ENCODE measurements at regions not wholly inside any gene's neighbourhood (a gene's known extent, or its start where the extent isn't known, plus 50 kb on each side); places are given as distances from the start of the nearest gene placed in this dataset.

- Mint-ChIP-seq H3K4me3 (ENCODE audit: unreplicated experiment) (no peak overlapping the region), H3K36me3 (ENCODE audit: insufficient read depth, unreplicated experiment) (no peaks in the 10 kb centered on the region), H3K4me1 (ENCODE audit: low read depth, unreplicated experiment) (peaks cover 4% of the 10 kb centered on the region), H3K27me3 (ENCODE audit: insufficient read depth, unreplicated experiment) (no peaks in the 10 kb centered on the region), H3K9me3 (ENCODE audit: unreplicated experiment) (no peaks in the 10 kb centered on the region), H3K27ac (ENCODE audit: unreplicated experiment) (no peak overlapping the region)
- ChIA-PET CTCF (no interaction called here), POLR2A (no interaction called here)
- intact Hi-C loops (cut with micrococcal nuclease; ENCODE audit: unreplicated experiment), result no loop called here
- TF ChIP-seq CTCF (IDR thresholded peaks at IDR 0.05; ENCODE audit: insufficient read depth in 1 of 2, low read depth in 1 of 2, low read length in 1 of 2, severe bottlenecking in 1 of 2, unreplicated experiment in 1 of 2), result no peak
- H3K4me1 ChIP-seq, result no peaks in the 10 kb centered on the region
- H3K9me3 ChIP-seq, result no peaks in the 10 kb centered on the region
- H3K36me3 ChIP-seq (ENCODE audit: control insufficient read depth, insufficient read depth, low read length), result no peaks in the 10 kb centered on the region
- BruUV-seq (replicated peaks), result no TSS peak
- no peaks in the 10 kb centered on the region for H3K27me3 ChIP-seq (replicated peaks; ENCODE audit: control insufficient read depth, insufficient read depth, low read length)
- H3K4me3 ChIP-seq (ENCODE audit: low read depth, low read length), result no peak overlapping the region
- no peak for DNase-seq
These were observed 273.9 kb downstream of the GADD45G start for GRCh38 chr9:89878687-89879086.

- no TSS peak for BruUV-seq (replicated peaks)
- CTCF ChIA-PET, result no interaction called here
- POLR2A ChIA-PET, result no interaction called here
- H3K4me3 ChIP-seq (ENCODE audit: low read depth, low read length), result no peak overlapping the region
- H3K4me1 ChIP-seq, result no peaks in the 10 kb centered on the region
- H3K9me3 Mint-ChIP-seq (ENCODE audit: unreplicated experiment), result no peaks in the 10 kb centered on the region
- no peak for DNase-seq
- H3K4me1 Mint-ChIP-seq (ENCODE audit: low read depth, unreplicated experiment), result peaks cover 4% of the 10 kb centered on the region
- no peaks in the 10 kb centered on the region for H3K27me3 ChIP-seq (replicated peaks; ENCODE audit: control insufficient read depth, insufficient read depth, low read length)
- TF ChIP-seq CTCF (IDR thresholded peaks at IDR 0.05; ENCODE audit: insufficient read depth in 1 of 2, low read depth in 1 of 2, low read length in 1 of 2, severe bottlenecking in 1 of 2, unreplicated experiment in 1 of 2), result no peak
- no peaks in the 10 kb centered on the region for H3K36me3 ChIP-seq (ENCODE audit: control insufficient read depth, insufficient read depth, low read length)
- no peaks in the 10 kb centered on the region for H3K9me3 ChIP-seq
- intact Hi-C loops (cut with micrococcal nuclease; ENCODE audit: unreplicated experiment), result no loop called here
- no peaks in the 10 kb centered on the region for H3K27me3 Mint-ChIP-seq (ENCODE audit: insufficient read depth, unreplicated experiment)
- no peaks in the 10 kb centered on the region for H3K36me3 Mint-ChIP-seq (ENCODE audit: insufficient read depth, unreplicated experiment)
- no peak overlapping the region for H3K27ac Mint-ChIP-seq (ENCODE audit: unreplicated experiment)
- no peak overlapping the region for H3K4me3 Mint-ChIP-seq (ENCODE audit: unreplicated experiment)
These were observed 274.5 kb downstream of the GADD45G start for GRCh38 chr9:89879276-89879675.

- BruUV-seq (replicated peaks), result no TSS peak
- intact Hi-C loops (cut with micrococcal nuclease; ENCODE audit: unreplicated experiment), result no loop called here
- CTCF ChIA-PET, result no interaction called here
These were observed 274.9 kb downstream of the GADD45G start for GRCh38 chr9:89879701-89880100.

More at GRCh38 chr9:89879701-89880100, 274.9 kb downstream of the GADD45G start:
- Mint-ChIP-seq H3K27ac (ENCODE audit: unreplicated experiment) (no peak overlapping the region), H3K9me3 (ENCODE audit: unreplicated experiment) (no peaks in the 10 kb centered on the region), H3K4me1 (ENCODE audit: low read depth, unreplicated experiment) (peaks cover 4% of the 10 kb centered on the region), H3K4me3 (ENCODE audit: unreplicated experiment) (no peak overlapping the region), H3K27me3 (ENCODE audit: insufficient read depth, unreplicated experiment) (no peaks in the 10 kb centered on the region), H3K36me3 (ENCODE audit: insufficient read depth, unreplicated experiment) (no peaks in the 10 kb centered on the region)
- Histone ChIP-seq H3K36me3 (ENCODE audit: control insufficient read depth, insufficient read depth, low read length) (no peaks in the 10 kb centered on the region), H3K4me3 (ENCODE audit: low read depth, low read length) (no peak overlapping the region), H3K27me3 (replicated peaks; ENCODE audit: control insufficient read depth, insufficient read depth, low read length) (no peaks in the 10 kb centered on the region), H3K9me3 (no peaks in the 10 kb centered on the region), H3K4me1 (no peaks in the 10 kb centered on the region)
- no peak for TF ChIP-seq CTCF (IDR thresholded peaks at IDR 0.05; ENCODE audit: insufficient read depth in 1 of 2, low read depth in 1 of 2, low read length in 1 of 2, severe bottlenecking in 1 of 2, unreplicated experiment in 1 of 2)
- POLR2A ChIA-PET, result no interaction called here
- no peak for DNase-seq

All from Caco-2 (cell line).